H1 (cell line): ENCODE measurements at regions not wholly inside any gene's neighbourhood (a gene's known extent, or its start where the extent isn't known, plus 50 kb on each side); places are given as distances from the start of the nearest gene placed in this dataset.

Experiments
- CTCF ChIA-PET: fragments of 300-600 bp; sonication (Branson Sonifier 250); formaldehyde crosslinking; loops from one replicate; lab custom pipeline; 2021; ENCODE audit not compliant: partially characterized antibody; lab: Charles Lee
- POLR2A ChIA-PET: fragments of 300-600 bp; sonication (Branson Sonifier 250); formaldehyde crosslinking; loops from one replicate; lab custom pipeline; 2021; ENCODE audit warnings: inconsistent platforms; ENCODE audit not compliant: partially characterized antibody; lab: Charles Lee
- DNase-seq, 2 experiments: peaks; one replicate each; pipeline versions ENCODE4 v3.0.0 to v3.0.0-alpha.2; 2010 to 2022; ENCODE audit warnings: low spot score in 2 of 2, low read depth in 1 of 2, mixed read lengths in 1 of 2
- FAIRE-seq: peaks from 2 replicates; lab custom pipeline; 2011; peaks lifted over from hg19 to GRCh38; lab: Jason Lieb, UNC
- H2AFZ ChIP-seq: 2 replicates; pipeline ENCODE4 v1.8.1; 2012; ENCODE audit warnings: low read length, inconsistent platforms
- H2AK5ac ChIP-seq: 2 replicates; pipeline ENCODE4 v1.6.1; 2013; ENCODE audit warnings: low read depth, low read length
- H2BK120ac ChIP-seq: replicated peaks from 2 replicates; pipeline ENCODE3; 2013; ENCODE audit warnings: low read depth, low read length, inconsistent platforms
- H2BK12ac ChIP-seq: 2 replicates; pipeline ENCODE4 v1.6.1; 2013; ENCODE audit warnings: low read depth, low read length
- H2BK15ac ChIP-seq: 2 replicates; pipeline ENCODE4 v1.6.1; 2013; ENCODE audit warnings: low read length
- H2BK20ac ChIP-seq: 2 replicates; pipeline ENCODE4 v1.6.1; 2013; ENCODE audit warnings: low read length
- H2BK5ac ChIP-seq: 2 replicates; pipeline ENCODE4 v1.6.1; 2013; ENCODE audit warnings: low read depth, low read length
- H3K14ac ChIP-seq: 2 replicates; pipeline ENCODE4 v1.6.1; 2013; ENCODE audit warnings: inconsistent platforms; ENCODE audit not compliant: insufficient read length
- H3K18ac ChIP-seq: 2 replicates; pipeline ENCODE4 v1.6.1; 2013; ENCODE audit warnings: low read length; ENCODE audit errors: extremely low read depth
- H3K23ac ChIP-seq: 2 replicates; pipeline ENCODE4 v1.6.1; 2013; ENCODE audit warnings: inconsistent platforms; ENCODE audit not compliant: insufficient read length
- H3K23me2 ChIP-seq: 2 replicates; pipeline ENCODE4 v1.6.1; 2013; ENCODE audit warnings: low read depth, low read length
- H3K27ac ChIP-seq: 2 replicates; pipeline ENCODE4 v1.6.1; 2011; ENCODE audit warnings: low read depth, low read length, inconsistent platforms
- H3K27me3 ChIP-seq, 4 experiments: replicated peaks in 1 of 4; 1 replicate in 1 of 4; 2 replicates in 3 of 4; pipeline versions ENCODE4 v1.6.1 to v1.8.1; 2011 to 2013; ENCODE audit warnings: low read length in 3 of 4, mild to moderate bottlenecking in 3 of 4, inconsistent platforms in 2 of 4, mixed read lengths in 2 of 4, moderate library complexity in 1 of 4; ENCODE audit not compliant: control insufficient read depth in 3 of 4, insufficient read depth in 3 of 4; ENCODE audit errors: extremely low read depth in 1 of 4
- H3K36me3 ChIP-seq, 4 experiments: 2 replicates each; pipeline versions ENCODE4 v1.6.1 to v1.8.1; 2011 to 2013; ENCODE audit warnings: mild to moderate bottlenecking in 4 of 4, low read length in 3 of 4, moderate library complexity in 2 of 4, control low read depth in 1 of 4, inconsistent platforms in 1 of 4; ENCODE audit not compliant: insufficient read depth in 4 of 4, control insufficient read depth in 2 of 4
- H3K4ac ChIP-seq: replicated peaks from 2 replicates; pipeline ENCODE3; 2013; ENCODE audit warnings: low read length, low read depth, mixed read lengths, inconsistent platforms; ENCODE audit not compliant: insufficient read length
- H3K4me1 ChIP-seq, 4 experiments: replicated peaks in 1 of 4; 1 replicate in 1 of 4; 2 replicates in 3 of 4; pipeline versions ENCODE4 v1.6.1 to v1.8.1; 2011 to 2013; ENCODE audit warnings: low read length in 3 of 4, inconsistent platforms in 2 of 4, mixed read lengths in 1 of 4; ENCODE audit not compliant: insufficient read depth in 4 of 4, control insufficient read depth in 3 of 4
- H3K4me2 ChIP-seq, 2 experiments: 2 replicates each; pipeline versions ENCODE4 v1.6.1 to v1.8.1; 2011 to 2013; ENCODE audit warnings: low read depth in 2 of 2, low read length in 2 of 2, control low read depth in 1 of 2, inconsistent platforms in 1 of 2, mild to moderate bottlenecking in 1 of 2; ENCODE audit not compliant: insufficient read depth in 1 of 2
- H3K4me3 ChIP-seq, 4 experiments: fragments of 200-600, 300-600 bp in 1 of 4; sonication (generic), shearing (Covaris generic), sonication (Bioruptor Twin) in 1 of 4; 2 replicates each; pipeline versions ENCODE4 v1.5.1 to v1.8.1; 2011 to 2016; ENCODE audit warnings: low read length in 4 of 4, low read depth in 3 of 4, control low read depth in 2 of 4, inconsistent platforms in 2 of 4, mild to moderate bottlenecking in 2 of 4, mixed read lengths in 1 of 4, moderate library complexity in 1 of 4; ENCODE audit not compliant: insufficient read depth in 2 of 4; ENCODE audit errors: extremely low read depth in 1 of 4
- H3K56ac ChIP-seq: replicated peaks from 2 replicates; pipeline ENCODE3; 2013; ENCODE audit warnings: low read depth, mild to moderate bottlenecking, mixed read lengths, low read length, inconsistent platforms; ENCODE audit not compliant: insufficient read length
- H3K79me1 ChIP-seq: 2 replicates; pipeline ENCODE4 v1.6.1; 2013; ENCODE audit warnings: low read depth, low read length, control low read depth
- H3K79me2 ChIP-seq, 2 experiments: 2 replicates each; pipeline versions ENCODE4 v1.6.1 to v1.8.1; 2012 to 2013; ENCODE audit warnings: low read length in 2 of 2, mild to moderate bottlenecking in 2 of 2, inconsistent platforms in 1 of 2; ENCODE audit not compliant: insufficient read depth in 2 of 2, control insufficient read depth in 1 of 2
- H3K9ac ChIP-seq, 4 experiments: replicated peaks in 1 of 4; 1 replicate in 1 of 4; 2 replicates in 3 of 4; pipeline versions ENCODE4 v1.6.1 to v1.8.1; 2011 to 2013; ENCODE audit warnings: low read depth in 3 of 4, low read length in 3 of 4, control low read depth in 2 of 4, mild to moderate bottlenecking in 2 of 4, moderate library complexity in 2 of 4, inconsistent platforms in 1 of 4; ENCODE audit errors: extremely low read depth in 1 of 4
- H3K9me3 ChIP-seq, 2 experiments: 2 replicates each; pipeline versions ENCODE4 v1.6.1 to v1.8.1; 2012 to 2013; ENCODE audit warnings: mild to moderate bottlenecking in 2 of 2, moderate library complexity in 2 of 2, control low read depth in 1 of 2, inconsistent platforms in 1 of 2, low read depth in 1 of 2, low read length in 1 of 2, mixed read lengths in 1 of 2; ENCODE audit not compliant: insufficient read depth in 2 of 2
- H4K20me1 ChIP-seq, 2 experiments: replicated peaks in 1 of 2; 2 replicates each; pipeline versions ENCODE3 to v1.8.1; 2011 to 2013; ENCODE audit warnings: inconsistent platforms in 2 of 2, low read length in 2 of 2, mild to moderate bottlenecking in 1 of 2; ENCODE audit not compliant: insufficient read depth in 2 of 2, control insufficient read depth in 1 of 2
- H4K5ac ChIP-seq: 2 replicates; pipeline ENCODE4 v1.6.1; 2013; ENCODE audit warnings: low read length, low read depth, mixed read lengths, inconsistent platforms; ENCODE audit not compliant: insufficient read length
- H4K8ac ChIP-seq: 2 replicates; pipeline ENCODE4 v1.8.0; 2013; ENCODE audit warnings: mild to moderate bottlenecking, moderate library complexity, low read length, inconsistent platforms; ENCODE audit not compliant: insufficient read depth; ENCODE audit errors: extremely low read depth
- H4K91ac ChIP-seq: replicated peaks from 2 replicates; pipeline ENCODE3; 2013; ENCODE audit warnings: low read length, mixed read lengths, inconsistent platforms; ENCODE audit not compliant: insufficient read length
- ATF2 ChIP-seq: IDR thresholded peaks from 2 replicates; pipeline ENCODE4 v1.6.1; 2012; ENCODE audit warnings: low read length, inconsistent platforms
- BRCA1 ChIP-seq: IDR thresholded peaks from 2 replicates; pipeline ENCODE4 v1.6.1; 2012; ENCODE audit warnings: low read depth, low read length, improper control_type of control experiment
- CBX5 ChIP-seq: fragments of 300-800, 300-1000 bp; sonication (generic); IDR thresholded peaks from 2 replicates; pipeline ENCODE4 v1.7.1; 2016; ENCODE audit warnings: antibody characterized with exemption, low read length, low read depth
- CEBPB ChIP-seq: IDR thresholded peaks from 2 replicates; pipeline ENCODE4 v1.6.1; 2012; ENCODE audit warnings: low read depth, low read length
- FOSL1 ChIP-seq: IDR thresholded peaks from 2 replicates; pipeline ENCODE4 v1.6.1; 2011; ENCODE audit warnings: mild to moderate bottlenecking, low read depth, low read length, moderate library complexity; ENCODE audit not compliant: insufficient read depth
- GABPA ChIP-seq: IDR thresholded peaks from 2 replicates; pipeline ENCODE4 v1.6.1; 2011; ENCODE audit warnings: mild to moderate bottlenecking, low read length, moderate library complexity, borderline replicate concordance; ENCODE audit not compliant: insufficient read depth
- JUN ChIP-seq: IDR thresholded peaks from 2 replicates; pipeline ENCODE4 v1.6.1; 2011; ENCODE audit warnings: low read depth, mild to moderate bottlenecking, improper control_type of control experiment, low read length
- KDM1A ChIP-seq: fragments of 200-600, 300-600 bp; sonication (generic); IDR thresholded peaks from 2 replicates; pipeline ENCODE4 v1.7.1; 2016; ENCODE audit warnings: mild to moderate bottlenecking, low read length, borderline replicate concordance
- MAFK ChIP-seq: IDR thresholded peaks from 2 replicates; pipeline ENCODE4 v1.6.1; 2012; ENCODE audit warnings: low read depth, mild to moderate bottlenecking, improper control_type of control experiment, low read length
- NANOG ChIP-seq: IDR thresholded peaks from 2 replicates; pipeline ENCODE4 v1.6.1; 2011; ENCODE audit warnings: low read length, low read depth, mild to moderate bottlenecking, inconsistent platforms; ENCODE audit not compliant: insufficient read depth, poor library complexity, severe bottlenecking
- POLR2AphosphoS5 ChIP-seq: IDR thresholded peaks from 2 replicates; pipeline ENCODE4 v1.6.1; 2011; ENCODE audit warnings: low read depth, low read length
- RAD21 ChIP-seq, 2 experiments: IDR thresholded peaks in 1 of 2; conservative IDR thresholded peaks in 1 of 2; 2 replicates each; pipeline ENCODE4 v1.6.1; 2011; ENCODE audit warnings: low read depth in 2 of 2, low read length in 2 of 2, improper control_type of control experiment in 1 of 2, inconsistent platforms in 1 of 2, mild to moderate bottlenecking in 1 of 2, moderate library complexity in 1 of 2
- SRF ChIP-seq: IDR thresholded peaks from 2 replicates; pipeline ENCODE4 v1.6.1; 2011; ENCODE audit warnings: mild to moderate bottlenecking, low read depth, low read length, moderate library complexity
- WGBS, 2 experiments: shearing (Covaris generic) in 1 of 2; methylation state at CpG; one replicate each; pipeline versions ENCODE4 v1.1.6 to v1.1.7; 2013 to 2015; ENCODE audit warnings: low lambda C conversion rate in 2 of 2, mixed read lengths in 2 of 2, inconsistent platforms in 1 of 2, low coverage in 1 of 2, missing lambda C conversion rate in 1 of 2; ENCODE audit not compliant: insufficient replicate concordance in 2 of 2, insufficient coverage in 1 of 2, insufficient read length in 1 of 2; ENCODE audit errors: extremely low coverage in 1 of 2, missing lambda C conversion rate in 1 of 2; 5-methylcytosine and 5-hydroxymethylcytosine counted together

GRCh38 chr5:53362521-53362941 lies 117.9 kb upstream of the FST start:
- no peak overlapping the region for H2BK120ac ChIP-seq
- FAIRE-seq, result no peak
- H2BK20ac ChIP-seq, result no peak overlapping the region
- no peak overlapping the region for H2BK5ac ChIP-seq
- no peaks in the 10 kb centered on the region for H3K79me2 ChIP-seq
- H3K79me1 ChIP-seq, result no peaks in the 10 kb centered on the region
- no peaks in the 10 kb centered on the region for H3K27me3 ChIP-seq
- H3K4me2 ChIP-seq, result no peak overlapping the region
- H4K91ac ChIP-seq, result no peak overlapping the region
- H2AFZ ChIP-seq, result no peak overlapping the region
- H3K4ac ChIP-seq, result no peak overlapping the region
- H4K5ac ChIP-seq, result no peak overlapping the region
- H3K4me1 ChIP-seq, result no peaks in the 10 kb centered on the region
- no peak overlapping the region for H2AK5ac ChIP-seq
- H3K9ac ChIP-seq, result no peak overlapping the region
- no peak overlapping the region for H2BK12ac ChIP-seq
- H3K18ac ChIP-seq, result no peak overlapping the region
- no peak for DNase-seq
- no peak overlapping the region for H3K14ac ChIP-seq
- no peak overlapping the region for H2BK15ac ChIP-seq
- H3K9me3 ChIP-seq, result no peaks in the 10 kb centered on the region
- H3K56ac ChIP-seq, result no peak overlapping the region
- no peaks in the 10 kb centered on the region for H4K20me1 ChIP-seq
- no peaks in the 10 kb centered on the region for H3K23me2 ChIP-seq
- ChIA-PET POLR2A (no interaction called here), CTCF (interaction anchor here (0.7 to 1.1 kb wide), 2 partner anchors 41 to 1392 kb away, joined by 3 read pairs; no protein-coding TSS in a partner anchor)
- no peak overlapping the region for H4K8ac ChIP-seq
- 91% methylated on average over 5 of the region's 5 CpGs; no CpG with 5 or more reads in 1 of the 2 experiments for WGBS, 2 experiments
- H3K27ac ChIP-seq, result no peak overlapping the region
- TF ChIP-seq JUN (no peak), KDM1A (no peak), CBX5 (no peak), ATF2 (no peak), POLR2AphosphoS5 (no peak), CEBPB (no peak), MAFK (no peak), RAD21 (IDR thresholded peaks at IDR 0.05 in 1 of 2, conservative IDR thresholded peaks at IDR 0.05 in 1 of 2; ENCODE audit: low read depth in 2 of 2, low read length in 2 of 2) (no peak), FOSL1 (no peak), BRCA1 (no peak), SRF (no peak), GABPA (no peak), NANOG (no peak)
- no peak overlapping the region for H3K4me3 ChIP-seq
- no peak overlapping the region for H3K23ac ChIP-seq
- H3K36me3 ChIP-seq, result no peaks in the 10 kb centered on the region
